Heart left ventricle (tissue), 16 donors: ENCODE measurements at regions not wholly inside any gene's neighbourhood (a gene's known extent, or its start where the extent isn't known, plus 50 kb on each side); places are given as distances from the start of the nearest gene placed in this dataset.
A peak's percentile ranks its signal among the peaks of the same experiment; 100 is the strongest.

ENCODE experiments used
- ATAC-seq, 4 donors: fragments of 200-7000 bp; cut with Tn5 transposase; one replicate each; pipeline ENCODE4 v1.9.1; 2020 to 2022; ENCODE audit warnings: moderate library complexity in 4 of 4, mild to moderate bottlenecking in 3 of 4, moderate number of reproducible peaks in 1 of 4
- DNase-seq, 5 donors: peaks; one replicate each; pipeline ENCODE4 v3.0.0-alpha.2; 2020
- H3K27ac ChIP-seq, 12 donors: fragments of 200-600 bp; sonication (generic) in 4 of 12; one replicate each; pipeline versions ENCODE4 v1.5.0 to v1.8.0; 2016 to 2022; ENCODE audit warnings: mild to moderate bottlenecking in 2 of 12
- H3K27me3 ChIP-seq, 9 donors: fragments of 200-600 bp; sonication (generic) in 2 of 9; one replicate each; pipeline versions ENCODE4 v1.5.1 to v1.8.0; 2016 to 2022; ENCODE audit warnings: mild to moderate bottlenecking in 3 of 9
- H3K36me3 ChIP-seq, 9 donors: fragments of 200-600 bp; sonication (generic) in 2 of 9; one replicate each; pipeline versions ENCODE4 v1.5.0 to v1.8.0; 2018 to 2022; ENCODE audit warnings: mild to moderate bottlenecking in 2 of 9
- H3K4me1 ChIP-seq, 12 donors: fragments of 200-600 bp; sonication (generic) in 4 of 12; one replicate each; pipeline versions ENCODE4 v1.5.0 to v1.8.0; 2016 to 2022; ENCODE audit warnings: mild to moderate bottlenecking in 3 of 12
- H3K4me3 ChIP-seq, 12 donors: fragments of 200-600 bp; sonication (generic) in 4 of 12; one replicate each; pipeline versions ENCODE4 v1.5.0 to v1.8.0; 2017 to 2022; ENCODE audit warnings: mild to moderate bottlenecking in 9 of 12, moderate library complexity in 4 of 12
- H3K9me3 ChIP-seq, 12 donors: fragments of 200-600 bp; sonication (generic) in 4 of 12; one replicate each; pipeline versions ENCODE4 v1.5.0 to v1.8.0; 2016 to 2022; ENCODE audit warnings: mild to moderate bottlenecking in 1 of 12
- CTCF ChIP-seq, 12 donors: fragments of 200-600 bp; sonication (generic) in 4 of 12; IDR thresholded peaks; one replicate each; pipeline versions ENCODE4 v1.5.0 to v1.8.0; 2018 to 2022; ENCODE audit warnings: antibody characterized with exemption in 12 of 12, mild to moderate bottlenecking in 5 of 12
- POLR2A ChIP-seq, 2 donors: fragments of 450-650 bp; IDR thresholded peaks; one replicate each; pipeline ENCODE4 v1.6.1; 2017; ENCODE audit warnings: antibody characterized with exemption in 2 of 2, mild to moderate bottlenecking in 2 of 2, moderate library complexity in 2 of 2
- WGBS, 4 donors: extraction: QIAGEN DNeasy Blood & Tissue Kit in 2 of 4; methylation state at CpG; one replicate each; pipeline versions ENCODE4 v1.1.5 to v1.1.7; 2013 to 2018; 5-methylcytosine and 5-hydroxymethylcytosine counted together
- intact Hi-C, 10 donors: fragments of 100-400 bp; cut with DNase I; formaldehyde crosslinking; loops; one replicate each; pipeline versions ENCODE4 v1.11.1 to v1.14.2; 2022
- donor health status: ischemic (EF 13 %, LVEDD 7.1; RV severe dilation, severe dysfunction).
- donor health status: healthy with polysubstance abuse.
- donor health status: DM: no; HTN: yes; CAD: no.
- donor health status: DM: no; HTN: no; CAD: no.
- donor health status: ischemic (EF 25% LVEDD 6.9; RV normal size, moderate dysfunction).
- donor health status: ischemic (EF 25% LVEDD 5.7; RV mildly dilated, moderate dysfunction).
- donor health status: healthy.
- donor health status: DM: yes; HTN: yes; CAD: no.
- donor health status: ischemic (EF 35%, LVEDD 5.7; RV mildly dilated, moderate dysfunction).
- donor health status: nonischemic (EF 11% LVEDD 7.7; RV severe dilation, severe dysfunction).
- donor health status: DM: yes; HTN: yes; CAD: no.
- donor health status: PGD.
- donor health status: ischemic (EF 29% LVEDD 5.4; RV normal size, mild dysfunction).
- donor health status: nonischemic (EF 23%, LVEDD 6.1; RV moderate dilation, normal function).

- no peak overlapping the region for H3K27ac ChIP-seq
- intact Hi-C loops, result loop anchor here in 1 of 10 donors (10.0 kb wide), 1 partner anchor 1062 kb away; no protein-coding TSS in a partner anchor
- H3K4me3 ChIP-seq, result no peak overlapping the region
- peaks cover 0 to 18% (median 0%) of the 10 kb centered on the region in 9 donors for H3K27me3 ChIP-seq
- peaks cover 0 to 13% (median 0%) of the 10 kb centered on the region in 12 donors for H3K9me3 ChIP-seq
- no peak for ATAC-seq
- no peaks in the 10 kb centered on the region for H3K36me3 ChIP-seq
- no peak for DNase-seq
- no peaks in the 10 kb centered on the region for H3K4me1 ChIP-seq
- peak in 1 of 12 donors; percentile 20 for TF ChIP-seq CTCF (IDR thresholded peaks at IDR 0.05)
- no peak for TF ChIP-seq POLR2A (IDR thresholded peaks at IDR 0.05)
Measured at GRCh38 chrX:46386511-46386910, 158.7 kb downstream of the ZNF674 start.

- intact Hi-C loops, result loop anchor here in 1 of 10 donors (10.0 kb wide), 1 partner anchor 1058 kb away; no protein-coding TSS in a partner anchor
- WGBS, 4 donors, result 93 to 100% (median 96%) methylated on average over 2 of the region's 2 CpGs
- no peak overlapping the region for H3K4me3 ChIP-seq
- H3K27ac ChIP-seq, result no peak overlapping the region
- H3K9me3 ChIP-seq, result no peaks in the 10 kb centered on the region
- no peaks in the 10 kb centered on the region for H3K4me1 ChIP-seq
- ATAC-seq (no peak), DNase-seq (no peak)
- peaks cover 0 to 15% (median 0%) of the 10 kb centered on the region in 9 donors for H3K27me3 ChIP-seq
- TF ChIP-seq CTCF (IDR thresholded peaks at IDR 0.05) (no peak), POLR2A (IDR thresholded peaks at IDR 0.05) (no peak)
- H3K36me3 ChIP-seq, result no peaks in the 10 kb centered on the region
Measured at GRCh38 chrX:46383006-46383405, 162.2 kb downstream of the ZNF674 start.

- no peak overlapping the region for H3K27ac ChIP-seq
- no peaks in the 10 kb centered on the region for H3K9me3 ChIP-seq
- no peak for DNase-seq
- peaks cover 0 to 12% (median 0%) of the 10 kb centered on the region in 9 donors for H3K27me3 ChIP-seq
- H3K4me1 ChIP-seq, result no peaks in the 10 kb centered on the region
- H3K36me3 ChIP-seq, result no peaks in the 10 kb centered on the region
- 75 to 91% (median 85%) methylated on average over 2 of the region's 2 CpGs for WGBS, 4 donors
- no peak for ATAC-seq
- intact Hi-C loops, result loop anchor here in 1 of 10 donors (10.0 kb wide), 1 partner anchor 1058 kb away; no protein-coding TSS in a partner anchor
- TF ChIP-seq POLR2A (IDR thresholded peaks at IDR 0.05) (no peak), CTCF (IDR thresholded peaks at IDR 0.05) (no peak)
- no peak overlapping the region for H3K4me3 ChIP-seq
Measured at GRCh38 chrX:46382595-46382994, 162.6 kb downstream of the ZNF674 start.

GRCh38 chrX:46381630-46382029 lies 163.6 kb downstream of the ZNF674 start:
- no peak overlapping the region for H3K27ac ChIP-seq
- no peaks in the 10 kb centered on the region for H3K4me1 ChIP-seq
- TF ChIP-seq CTCF (IDR thresholded peaks at IDR 0.05) (peak in 5 of 12 donors; percentile 11 to 32 (median 24)), POLR2A (IDR thresholded peaks at IDR 0.05) (no peak)
- H3K9me3 ChIP-seq, result no peaks in the 10 kb centered on the region
- intact Hi-C loops, result loop anchor here in 1 of 10 donors (10.0 kb wide), 1 partner anchor 1057 kb away; no protein-coding TSS in a partner anchor
- H3K4me3 ChIP-seq, result no peak overlapping the region
- no peak for DNase-seq
- no peak for ATAC-seq
- H3K36me3 ChIP-seq, result no peaks in the 10 kb centered on the region
- peaks cover 0 to 4% (median 0%) of the 10 kb centered on the region in 9 donors for H3K27me3 ChIP-seq
- WGBS, 4 donors, result 49 to 83% (median 68%) methylated on average over 2 of the region's 2 CpGs
